ENCODE measurements at regions not wholly inside any gene's neighbourhood (a gene's known extent, or its start where the extent isn't known, plus 50 kb on each side); places are given as distances from the start of the nearest gene placed in this dataset.

- no peak for TF ChIP-seq POLR2A (IDR thresholded peaks at IDR 0.05; ENCODE audit: low read depth, low read length)
- TF ChIP-seq POLR2AphosphoS5 (IDR thresholded peaks at IDR 0.05; ENCODE audit: low read depth, low read length): no peak
- no peak for TF ChIP-seq SPI1 (IDR thresholded peaks at IDR 0.05; ENCODE audit: low read depth, low read length)
- no peak for TF ChIP-seq TAF1 (IDR thresholded peaks at IDR 0.05; ENCODE audit: low read depth, low read length)
- TF ChIP-seq POU2F2 (IDR thresholded peaks at IDR 0.05; ENCODE audit: low read depth, low read length): no peak
- TF ChIP-seq PAX5 (IDR thresholded peaks at IDR 0.05; ENCODE audit: insufficient read depth, low read length, severe bottlenecking): no peak
Observed at GRCh38 chr7:54864663-54865062, 105.7 kb upstream of the SEC61G start.
